ENCODE measurements at regions not wholly inside any gene's neighbourhood (a gene's known extent, or its start where the extent isn't known, plus 50 kb on each side); places are given as distances from the start of the nearest gene placed in this dataset.

GRCh38 chr1:229880271-229881170, 186.5 kb upstream of the GALNT2 start:
- no peak for TF ChIP-seq CTCF (IDR thresholded peaks at IDR 0.05)
- Histone ChIP-seq H3K27me3 (ENCODE audit: control insufficient read depth, insufficient read depth, low read length) (no peaks in the 10 kb centered on the region), H3K4me1 (ENCODE audit: control insufficient read depth, insufficient read depth, low read length) (no peaks in the 10 kb centered on the region), H3K9me3 (ENCODE audit: control insufficient read depth, insufficient read depth, low read length) (no peaks in the 10 kb centered on the region), H3K27ac (ENCODE audit: low read length) (no peak overlapping the region), H3K4me3 (ENCODE audit: low read length) (no peak overlapping the region), H3K36me3 (ENCODE audit: control insufficient read depth, insufficient read depth, low read length) (no peaks in the 10 kb centered on the region)
- no peak for ATAC-seq
- DNase-seq: no peak
- Mint-ChIP-seq H3K9me3 (no peaks in the 10 kb centered on the region), H3K27ac (no peak overlapping the region), H3K4me1 (no peaks in the 10 kb centered on the region), H3K4me3 (no peak overlapping the region), H3K27me3 (ENCODE audit: low read depth in 2 of 2) (peaks cover 19 to 58% of the 10 kb centered on the region in 2 donors), H3K36me3 (no peaks in the 10 kb centered on the region)
- intact Hi-C loops (cut with micrococcal nuclease): no loop called here
- WGBS (ENCODE audit: insufficient coverage): 90% methylated on average over 15 of the region's 15 CpGs

GRCh38 chr1:229882621-229883020, 184.4 kb upstream of the GALNT2 start:
- Histone ChIP-seq H3K4me1 (ENCODE audit: control insufficient read depth, insufficient read depth, low read length) (no peaks in the 10 kb centered on the region), H3K36me3 (ENCODE audit: control insufficient read depth, insufficient read depth, low read length) (no peaks in the 10 kb centered on the region), H3K4me3 (ENCODE audit: low read length) (no peak overlapping the region), H3K27me3 (ENCODE audit: control insufficient read depth, insufficient read depth, low read length) (no peaks in the 10 kb centered on the region), H3K9me3 (ENCODE audit: control insufficient read depth, insufficient read depth, low read length) (no peaks in the 10 kb centered on the region), H3K27ac (ENCODE audit: low read length) (no peak overlapping the region)
- no peak for ATAC-seq
- Mint-ChIP-seq H3K4me3 (no peak overlapping the region), H3K27me3 (ENCODE audit: low read depth in 2 of 2) (peaks cover 18 to 58% of the 10 kb centered on the region in 2 donors), H3K36me3 (no peaks in the 10 kb centered on the region), H3K4me1 (no peaks in the 10 kb centered on the region), H3K27ac (no peak overlapping the region), H3K9me3 (no peaks in the 10 kb centered on the region)
- TF ChIP-seq CTCF (IDR thresholded peaks at IDR 0.05): no peak
- intact Hi-C loops (cut with micrococcal nuclease): no loop called here
- WGBS (ENCODE audit: insufficient coverage): 72% methylated on average over 5 of the region's 5 CpGs
- no peak for DNase-seq

- no peaks in the 10 kb centered on the region for H3K9me3 ChIP-seq (ENCODE audit: control insufficient read depth, insufficient read depth, low read length)
- no peak overlapping the region for H3K27ac ChIP-seq (ENCODE audit: low read length)
- WGBS (ENCODE audit: insufficient coverage): 87% methylated on average over 7 of the region's 7 CpGs
- no peaks in the 10 kb centered on the region for H3K4me1 Mint-ChIP-seq
- no peaks in the 10 kb centered on the region for H3K9me3 Mint-ChIP-seq
- H3K36me3 Mint-ChIP-seq: no peaks in the 10 kb centered on the region
- H3K4me3 ChIP-seq (ENCODE audit: low read length): no peak overlapping the region
- DNase-seq (no peak), ATAC-seq (no peak)
- peaks cover 13 to 59% of the 10 kb centered on the region in 2 donors for H3K27me3 Mint-ChIP-seq (ENCODE audit: low read depth in 2 of 2)
- no peak overlapping the region for H3K4me3 Mint-ChIP-seq
- intact Hi-C loops (cut with micrococcal nuclease): no loop called here
- no peaks in the 10 kb centered on the region for H3K27me3 ChIP-seq (ENCODE audit: control insufficient read depth, insufficient read depth, low read length)
- TF ChIP-seq CTCF (IDR thresholded peaks at IDR 0.05): no peak
- H3K4me1 ChIP-seq (ENCODE audit: control insufficient read depth, insufficient read depth, low read length): no peaks in the 10 kb centered on the region
- no peak overlapping the region for H3K27ac Mint-ChIP-seq
- H3K36me3 ChIP-seq (ENCODE audit: control insufficient read depth, insufficient read depth, low read length): no peaks in the 10 kb centered on the region
These were observed 183.4 kb upstream of the GALNT2 start for GRCh38 chr1:229883504-229884200.
